Stimulated activated CD8-positive, alpha-beta memory T cell treated with anti-CD3 and anti-CD28 coated beads, Interleukin-7, amount 100 ng/mL, for 4 hours (primary cell): ENCODE measurements at regions not wholly inside any gene's neighbourhood (a gene's known extent, or its start where the extent isn't known, plus 50 kb on each side); places are given as distances from the start of the nearest gene placed in this dataset.

Experiments
- DNase-seq, 2 donors: peaks; one replicate each; pipeline ENCODE4 v3.0.0-alpha.2; 2020; ENCODE audit warnings: low read depth in 2 of 2

GRCh38 chrX:39439906-39440798, 638.9 kb downstream of the MID1IP1 start:
- DNase-seq: no peak

DNA sequence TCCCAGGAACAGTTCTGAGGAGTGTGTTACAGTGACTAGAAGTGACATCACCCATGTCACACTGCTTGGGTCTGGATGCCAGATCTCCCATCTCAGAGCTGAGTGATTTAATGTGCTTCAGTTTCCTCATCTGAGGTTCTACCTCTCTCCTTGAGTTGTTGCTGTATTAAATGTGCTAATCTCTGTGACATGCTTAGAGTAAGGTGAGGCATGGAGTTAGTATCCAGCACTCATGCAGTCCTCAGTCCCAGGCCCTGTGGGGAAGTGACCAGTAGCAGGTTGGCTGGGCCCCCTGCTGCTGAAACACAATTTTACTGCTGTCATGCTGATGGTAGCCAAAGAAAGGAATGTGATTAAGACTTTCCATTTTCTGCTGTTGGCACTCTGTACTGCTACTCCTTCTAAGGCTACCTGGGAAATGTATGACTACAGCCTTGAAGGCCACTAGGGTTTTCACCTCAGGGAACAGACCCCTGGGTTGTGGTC, 639.6 kb downstream of the MID1IP1 start:
- no peak for DNase-seq

DNA sequence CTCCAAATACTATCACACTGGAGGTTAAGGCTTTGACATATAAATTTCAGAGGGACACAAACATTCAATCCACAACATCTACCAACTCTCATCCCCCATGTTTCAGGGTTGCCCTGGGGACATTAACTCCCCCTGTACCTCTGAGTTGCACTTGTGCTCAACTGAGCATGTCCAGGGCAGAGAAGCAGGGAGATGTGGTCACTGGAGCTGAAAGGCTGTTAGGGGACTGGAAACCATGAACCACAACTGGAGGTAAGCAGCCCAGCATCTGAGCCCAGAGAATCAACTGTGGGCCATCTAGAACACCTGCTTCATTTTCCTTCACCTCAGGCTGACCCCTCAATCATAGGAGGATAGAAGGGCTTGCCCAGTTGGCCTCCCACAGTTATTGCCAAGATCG, 641.1 kb downstream of the MID1IP1 start:
- DNase-seq: no peak

- no peak for DNase-seq
These were observed 642.0 kb downstream of the MID1IP1 start for GRCh38 chrX:39443240-39443639.

- peak; percentile 7 to 17 for DNase-seq
These were observed 644.1 kb downstream of the MID1IP1 start for GRCh38 chrX:39445336-39445735.

GRCh38 chrX:39449352-39449751, 648.1 kb downstream of the MID1IP1 start:
- no peak for DNase-seq

GRCh38 chrX:39450234-39450977, 647.4 kb downstream of the BCOR start:
- no peak for DNase-seq

GRCh38 chrX:39451046-39451445, 646.7 kb downstream of the BCOR start:
- DNase-seq: no peak

GRCh38 chrX:39452401-39452800, 645.4 kb downstream of the BCOR start:
- no peak for DNase-seq

- DNase-seq: no peak
These were observed 643.7 kb downstream of the BCOR start for GRCh38 chrX:39453889-39454621.

DNA sequence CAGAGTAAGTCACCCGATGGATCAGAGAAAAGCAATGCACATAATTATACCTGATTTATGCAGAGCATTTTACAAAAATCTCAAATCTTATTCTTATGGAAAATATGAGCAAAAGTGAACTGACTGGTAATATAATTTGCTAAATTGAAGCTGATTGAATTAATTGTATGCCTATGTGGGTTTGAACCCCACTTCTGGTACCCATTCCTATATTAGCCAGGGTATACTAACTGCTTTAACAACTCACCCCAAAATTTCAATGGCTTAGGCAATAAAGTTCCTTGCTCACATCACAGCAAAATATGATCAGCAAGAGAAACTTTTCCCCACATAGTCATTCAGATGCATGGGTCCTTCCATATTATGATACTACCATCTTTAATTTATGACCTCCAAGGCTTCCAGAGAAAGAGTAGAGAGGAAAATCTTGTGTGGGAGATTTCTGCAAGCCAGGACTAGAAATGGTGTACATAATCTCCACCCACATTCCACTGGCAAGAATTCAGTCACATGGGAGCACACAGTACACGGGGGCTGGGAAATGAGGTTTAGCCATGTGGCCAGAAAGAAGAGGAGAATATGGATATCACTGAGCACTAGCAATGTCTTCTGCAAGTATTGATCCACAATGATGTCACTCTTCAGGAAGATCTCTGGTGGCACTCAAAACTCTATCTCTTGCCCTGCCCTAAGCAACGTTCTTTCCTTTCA, 640.7 kb downstream of the BCOR start:
- no peak for DNase-seq

- no peak for DNase-seq
These were observed 639.0 kb downstream of the BCOR start for GRCh38 chrX:39458779-39459178.

GRCh38 chrX:39459204-39459603, 638.6 kb downstream of the BCOR start:
- DNase-seq: no peak

- DNase-seq: no peak
These were observed 637.8 kb downstream of the BCOR start for GRCh38 chrX:39459952-39460351.

DNA sequence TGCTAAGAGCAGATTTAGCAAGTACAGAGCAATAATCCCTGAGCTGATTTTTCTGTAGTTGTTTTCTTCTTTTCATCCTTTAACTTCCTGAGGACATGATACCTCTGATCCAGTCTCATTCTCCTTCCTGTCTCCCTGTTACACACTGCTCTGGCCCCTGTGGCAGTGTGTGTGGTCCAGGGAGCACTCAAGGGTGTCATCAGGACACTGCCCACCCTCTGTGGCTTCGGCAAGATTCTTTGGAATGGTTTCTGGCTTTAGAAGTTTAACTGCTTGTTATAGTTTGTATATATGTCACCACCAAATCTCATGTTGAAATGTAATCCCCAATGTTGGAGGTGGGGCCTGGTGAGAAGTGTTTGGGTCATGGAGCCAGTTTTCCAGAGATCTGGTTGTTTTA, 637.3 kb downstream of the BCOR start:
- DNase-seq: no peak

DNA sequence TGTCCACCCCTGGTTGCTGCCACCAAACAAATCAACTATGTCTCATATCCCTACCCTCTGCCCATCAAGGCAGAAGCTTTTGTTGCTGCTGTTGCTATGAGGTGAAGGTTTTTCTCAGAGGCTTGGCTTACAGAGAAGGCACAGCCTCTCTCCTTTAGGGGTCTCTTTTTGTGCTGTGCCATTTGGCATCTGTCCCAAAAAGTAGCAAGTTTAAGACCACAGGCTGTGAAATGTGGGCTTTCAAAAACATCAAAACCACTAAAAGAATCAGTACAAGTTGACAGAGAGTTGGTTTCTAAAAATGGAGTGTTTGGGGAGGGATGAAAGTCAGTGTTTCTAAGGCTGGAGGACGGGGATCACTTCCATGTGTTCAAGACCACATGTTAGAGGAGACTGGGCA, 634.9 kb downstream of the BCOR start:
- no peak for DNase-seq

DNA sequence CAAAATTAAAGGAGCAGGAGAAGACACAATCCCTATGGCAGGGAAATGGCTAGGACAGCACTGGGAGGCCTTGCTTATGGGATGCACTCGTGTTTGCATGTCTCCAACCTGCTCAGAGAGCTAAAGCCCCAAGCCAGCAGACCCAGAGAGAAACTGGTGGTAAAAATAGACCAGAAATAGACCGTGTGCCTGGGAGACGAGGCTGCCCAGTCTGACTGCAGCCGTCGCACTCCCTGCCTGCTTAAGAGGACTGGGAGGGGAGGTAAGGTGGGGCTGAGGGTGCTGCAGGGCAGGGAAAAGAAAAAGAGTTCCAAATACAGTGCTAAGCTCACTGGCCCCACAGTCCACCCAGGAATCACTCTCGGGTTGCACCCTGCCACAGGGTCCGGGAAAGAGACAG, 633.5 kb downstream of the BCOR start:
- no peak for DNase-seq

GRCh38 chrX:39465467-39465866, 632.3 kb downstream of the BCOR start:
- no peak for DNase-seq

GRCh38 chrX:39465906-39466305, 631.9 kb downstream of the BCOR start:
- no peak for DNase-seq

- no peak for DNase-seq
These were observed 628.6 kb downstream of the BCOR start for GRCh38 chrX:39469126-39469525.

DNA sequence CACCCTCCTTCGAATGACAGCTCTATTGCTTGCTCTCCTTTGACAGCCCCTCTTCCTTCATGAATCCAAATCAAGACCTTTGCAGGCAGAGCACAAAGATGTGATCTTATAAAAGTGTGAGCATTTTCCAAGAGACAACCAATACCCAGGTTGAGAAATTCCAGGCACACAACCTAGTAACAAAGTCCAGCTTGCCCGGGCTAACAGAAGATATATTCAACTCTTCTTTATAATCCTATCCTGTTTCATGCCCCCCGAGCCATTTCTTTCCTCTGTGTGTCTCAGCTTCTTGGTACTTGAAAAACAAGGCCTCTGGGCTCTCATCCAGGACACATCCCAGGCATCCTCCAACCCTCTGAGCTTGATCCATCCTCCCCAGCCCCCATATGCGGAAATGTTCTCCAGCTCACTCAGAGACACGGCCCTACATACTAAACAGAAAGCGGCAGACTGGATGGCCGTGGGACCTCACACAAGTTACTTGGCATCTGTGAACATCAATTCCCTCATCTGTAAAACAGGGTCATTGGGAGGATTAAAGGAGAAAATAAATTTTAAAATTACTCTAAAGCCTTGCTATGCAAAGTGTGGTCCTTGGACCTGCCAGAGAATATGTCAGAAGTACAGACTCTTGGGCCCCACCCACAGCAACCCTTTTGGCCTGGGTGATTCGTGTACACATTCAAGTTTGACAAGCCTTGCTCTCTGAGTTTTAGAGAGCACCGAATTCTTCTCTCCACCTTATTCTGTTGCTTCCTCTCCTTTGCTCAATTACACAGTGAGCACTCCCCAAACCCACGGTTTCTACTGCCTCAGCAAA, 627.0 kb downstream of the BCOR start:
- no peak for DNase-seq
